Transverse colon (tissue), 4 donors: ENCODE measurements at regions not wholly inside any gene's neighbourhood (a gene's known extent, or its start where the extent isn't known, plus 50 kb on each side); places are given as distances from the start of the nearest gene placed in this dataset.

Experiments used
- DNase-seq: peaks from one replicate; pipeline ENCODE4 v3.0.0-alpha.2; 2019
- H3K27ac ChIP-seq, 4 donors: fragments of 200-600 bp; sonication (generic); 2 replicates each; pipeline ENCODE4 v1.5.1; 2016 to 2018; ENCODE audit warnings: inconsistent platforms in 4 of 4
- H3K27me3 ChIP-seq: fragments of 200-600 bp; sonication (generic); 2 replicates; pipeline ENCODE4 v1.5.1; 2017; ENCODE audit warnings: inconsistent platforms
- H3K36me3 ChIP-seq, 4 donors: fragments of 200-600 bp; sonication (generic); 2 replicates each; pipeline ENCODE4 v1.5.1; 2017 to 2019; ENCODE audit warnings: inconsistent platforms in 4 of 4
- H3K4me1 ChIP-seq, 4 donors: fragments of 200-600 bp; sonication (generic); 2 replicates each; pipeline ENCODE4 v1.5.1; 2017 to 2020; ENCODE audit warnings: inconsistent platforms in 4 of 4
- H3K4me3 ChIP-seq, 4 donors: fragments of 200-600 bp; sonication (generic); 1 replicate in 1 of 4; 2 replicates in 3 of 4; pipeline versions ENCODE4 v1.5.1 to v1.6.1; 2017 to 2019; ENCODE audit warnings: inconsistent platforms in 4 of 4
- H3K9me3 ChIP-seq, 2 donors: fragments of 200-600 bp; sonication (generic); 2 replicates each; pipeline ENCODE4 v1.5.1; 2017 to 2019; ENCODE audit warnings: inconsistent platforms in 2 of 2
- EP300 ChIP-seq: sonication (generic); formaldehyde crosslinking; IDR thresholded peaks from one replicate; pipeline ENCODE4 v1.6.1; 2017; ENCODE audit warnings: antibody characterized with exemption, low read depth
- POLR2A ChIP-seq: fragments of 450-650 bp; IDR thresholded peaks from one replicate; pipeline ENCODE4 v1.6.1; 2016; ENCODE audit warnings: antibody characterized with exemption, mild to moderate bottlenecking, moderate library complexity
- POLR2AphosphoS5 ChIP-seq, 3 donors: sonication (generic); formaldehyde crosslinking; IDR thresholded peaks; one replicate each; pipeline ENCODE4 v1.6.1; 2016; ENCODE audit warnings: antibody characterized with exemption in 3 of 3
- whole genome bisulfite sequencing, 2 donors: methylation state at CpG; one replicate each; pipeline ENCODE4 v1.1.5; 2018; ENCODE audit warnings: low coverage in 1 of 2; 5-methylcytosine and 5-hydroxymethylcytosine counted together
- in situ Hi-C, 4 donors: fragments of 200-750 bp; cut with MboI; loops; one replicate each; pipeline versions ENCODE4 v1.15.0 to v1.15.1; 2017; ENCODE audit warnings: low sequenced_read_pairs in 3 of 4, low pct_ligation_motif_present in 1 of 4, low pct_unique_long_range_greater_than_20kb in 1 of 4
- intact Hi-C: fragments of 100-400 bp; cut with DNase I; formaldehyde crosslinking; loops from one replicate; pipeline ENCODE4 v1.15.1; 2023; ENCODE audit warnings: low total_unique reads
- TF ChIP-seq, protein P1 (sequence below), 5 experiments: fragments of 200-600 bp in 3 of 5; fragments of 450-650 bp in 2 of 5; sonication (generic) in 3 of 5; IDR thresholded peaks; 1 replicate in 2 of 5; 2 replicates in 3 of 5; pipeline ENCODE4 v1.5.1; 2016 to 2017; ENCODE audit warnings: antibody characterized with exemption in 5 of 5, inconsistent platforms in 3 of 5, mild to moderate bottlenecking in 2 of 5, moderate library complexity in 1 of 5

DNA sequence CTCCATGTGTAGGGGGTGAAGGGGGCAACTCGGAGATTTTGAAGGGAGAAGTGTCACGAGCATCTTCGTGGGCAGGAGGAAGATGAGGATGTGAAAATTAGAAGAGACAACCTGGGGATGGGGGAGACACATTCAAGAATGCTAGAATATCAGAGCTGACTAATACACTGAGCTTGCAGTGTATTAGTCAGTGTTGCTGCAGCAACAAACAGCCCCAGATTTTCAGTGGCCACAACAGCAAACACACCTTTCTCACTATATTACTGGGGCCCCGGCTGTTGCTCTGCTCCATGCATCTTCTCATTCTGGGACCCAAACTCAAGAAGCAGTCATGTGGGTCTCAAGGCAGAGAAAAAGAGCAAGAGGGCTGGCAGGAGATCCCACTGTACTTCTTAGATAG, 74.8 kb upstream of the SIM2 start:
- H3K4me1 ChIP-seq: no peaks in the 10 kb centered on the region
- 77 to 96% methylated on average over 4 of the region's 4 CpGs for WGBS, 2 donors
- H3K36me3 ChIP-seq: no peaks in the 10 kb centered on the region
- TF ChIP-seq, protein P1, sequence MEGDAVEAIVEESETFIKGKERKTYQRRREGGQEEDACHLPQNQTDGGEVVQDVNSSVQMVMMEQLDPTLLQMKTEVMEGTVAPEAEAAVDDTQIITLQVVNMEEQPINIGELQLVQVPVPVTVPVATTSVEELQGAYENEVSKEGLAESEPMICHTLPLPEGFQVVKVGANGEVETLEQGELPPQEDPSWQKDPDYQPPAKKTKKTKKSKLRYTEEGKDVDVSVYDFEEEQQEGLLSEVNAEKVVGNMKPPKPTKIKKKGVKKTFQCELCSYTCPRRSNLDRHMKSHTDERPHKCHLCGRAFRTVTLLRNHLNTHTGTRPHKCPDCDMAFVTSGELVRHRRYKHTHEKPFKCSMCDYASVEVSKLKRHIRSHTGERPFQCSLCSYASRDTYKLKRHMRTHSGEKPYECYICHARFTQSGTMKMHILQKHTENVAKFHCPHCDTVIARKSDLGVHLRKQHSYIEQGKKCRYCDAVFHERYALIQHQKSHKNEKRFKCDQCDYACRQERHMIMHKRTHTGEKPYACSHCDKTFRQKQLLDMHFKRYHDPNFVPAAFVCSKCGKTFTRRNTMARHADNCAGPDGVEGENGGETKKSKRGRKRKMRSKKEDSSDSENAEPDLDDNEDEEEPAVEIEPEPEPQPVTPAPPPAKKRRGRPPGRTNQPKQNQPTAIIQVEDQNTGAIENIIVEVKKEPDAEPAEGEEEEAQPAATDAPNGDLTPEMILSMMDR (IDR thresholded peaks at IDR 0.05): no peak
- TF ChIP-seq POLR2A: no peak
- TF ChIP-seq POLR2AphosphoS5 (IDR thresholded peaks at IDR 0.05): no peak
- TF ChIP-seq EP300: no peak
- no peak for DNase-seq
- intact Hi-C loops (no loop called here), in situ Hi-C loops (no loop called here)
- peaks cover 24% of the 10 kb centered on the region for H3K27me3 ChIP-seq
- no peak overlapping the region for H3K4me3 ChIP-seq
- no peaks in the 10 kb centered on the region for H3K9me3 ChIP-seq
- no peak overlapping the region for H3K27ac ChIP-seq

DNA sequence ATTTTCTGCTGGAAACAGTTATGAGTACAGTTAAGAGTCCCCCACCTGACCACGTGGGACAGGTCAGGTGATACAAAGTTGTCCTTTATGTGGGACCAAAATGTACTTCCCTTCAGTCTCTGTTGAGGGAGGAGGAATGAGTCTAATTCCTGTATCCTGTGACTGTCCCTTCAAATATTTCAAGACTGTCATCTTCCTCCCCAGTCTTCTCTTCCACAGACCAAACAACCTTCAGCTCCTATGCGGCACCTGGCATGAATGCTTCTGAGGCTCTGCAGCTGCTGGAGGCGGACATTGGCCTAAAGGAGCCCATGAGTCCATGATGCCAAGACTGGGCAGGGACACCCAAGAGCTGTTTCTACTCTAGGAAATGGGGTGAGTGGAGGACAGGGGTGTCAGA, 72.1 kb upstream of the SIM2 start:
- Histone ChIP-seq H3K4me3 (no peak overlapping the region), H3K27ac (no peak overlapping the region), H3K36me3 (no peaks in the 10 kb centered on the region), H3K4me1 (no peaks in the 10 kb centered on the region), H3K9me3 (no peaks in the 10 kb centered on the region), H3K27me3 (peaks cover 51% of the 10 kb centered on the region)
- in situ Hi-C loops (no loop called here), intact Hi-C loops (no loop called here)
- DNase-seq: no peak
- TF ChIP-seq, protein P1 (IDR thresholded peaks at IDR 0.05): no peak
- TF ChIP-seq POLR2AphosphoS5 (IDR thresholded peaks at IDR 0.05) (no peak), POLR2A (no peak), EP300 (no peak)
- WGBS, 2 donors: 66% methylated on average over 3 of the region's 3 CpGs; no CpG with 5 or more reads in 1 of the 2 donors

DNA sequence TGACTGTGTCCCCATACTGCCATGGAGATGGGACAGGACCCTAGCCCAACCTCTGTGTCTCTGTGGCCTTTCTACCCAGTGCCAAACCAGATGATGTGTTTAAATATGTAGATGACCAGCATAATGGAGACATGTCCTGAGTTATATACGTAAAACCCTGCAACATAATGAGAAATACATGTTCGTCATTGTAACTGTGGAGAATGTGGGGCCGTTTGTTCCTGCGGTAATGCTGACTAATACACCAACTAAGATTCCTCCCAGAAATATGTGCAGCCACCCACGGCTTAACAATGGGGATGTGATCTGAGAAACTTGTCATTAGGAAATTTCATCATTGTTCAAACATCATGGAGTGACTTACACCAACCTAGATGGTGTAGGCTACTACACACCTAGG, 71.7 kb upstream of the SIM2 start:
- no peak overlapping the region for H3K4me3 ChIP-seq
- no peak overlapping the region for H3K27ac ChIP-seq
- DNase-seq: no peak
- no peaks in the 10 kb centered on the region for H3K4me1 ChIP-seq
- in situ Hi-C loops (no loop called here), intact Hi-C loops (no loop called here)
- TF ChIP-seq, protein P1 (IDR thresholded peaks at IDR 0.05): no peak
- TF ChIP-seq EP300 (no peak), POLR2A (no peak), POLR2AphosphoS5 (IDR thresholded peaks at IDR 0.05) (no peak)
- peaks cover 56% of the 10 kb centered on the region for H3K27me3 ChIP-seq
- 72% methylated on average over 5 of the region's 5 CpGs; no CpG with 5 or more reads in 1 of the 2 donors for WGBS, 2 donors
- H3K36me3 ChIP-seq: no peaks in the 10 kb centered on the region
- no peaks in the 10 kb centered on the region for H3K9me3 ChIP-seq

DNA sequence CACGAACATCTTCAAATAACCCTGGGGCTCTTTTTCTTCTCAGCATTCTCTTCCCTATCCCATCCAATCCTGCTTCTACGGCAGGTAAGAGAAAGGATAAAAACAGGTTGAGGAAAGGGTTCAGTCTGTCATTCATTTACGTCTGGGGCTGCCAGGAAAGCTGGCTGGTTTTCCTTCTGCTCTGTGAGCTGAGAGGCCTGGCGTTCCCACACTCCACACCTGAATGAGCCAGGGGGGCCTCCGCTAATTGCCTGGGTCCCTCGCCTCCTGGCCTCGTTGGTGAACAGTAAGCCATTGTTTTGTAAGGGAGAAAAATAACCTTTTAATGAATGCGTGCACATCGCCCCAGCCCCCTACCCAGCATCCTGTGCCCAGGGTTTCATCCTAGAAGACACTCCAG, 70.8 kb upstream of the SIM2 start:
- Histone ChIP-seq H3K27ac (no peak overlapping the region), H3K9me3 (no peaks in the 10 kb centered on the region), H3K36me3 (no peaks in the 10 kb centered on the region), H3K4me3 (no peak overlapping the region), H3K4me1 (no peaks in the 10 kb centered on the region), H3K27me3 (peaks cover 63% of the 10 kb centered on the region)
- TF ChIP-seq POLR2AphosphoS5 (IDR thresholded peaks at IDR 0.05) (no peak), EP300 (no peak), POLR2A (no peak)
- TF ChIP-seq, protein P1 (IDR thresholded peaks at IDR 0.05): no peak
- no peak for DNase-seq
- intact Hi-C loops (no loop called here), in situ Hi-C loops (no loop called here)
- 68 to 69% methylated on average over 2 to 9 of the region's 9 CpGs for WGBS, 2 donors
